K562 (cell line): ENCODE measurements at regions not wholly inside any gene's neighbourhood (a gene's known extent, or its start where the extent isn't known, plus 50 kb on each side); places are given as distances from the start of the nearest gene placed in this dataset.

Experiments used
- ATAC-seq: fragments of 200-7000 bp; cut with Tn5 transposase; 3 replicates; pipeline ENCODE4 v1.9.1; 2020; ENCODE audit warnings: moderate library complexity
- BruUV-seq: library from RNA; stranded (reverse); fragments of 400-500 nt; replicated peaks from 2 replicates; lab custom pipeline; 2021; lab: Mats Ljungman, UMichigan
- CTCF ChIA-PET: fragments of 300-600 bp; formaldehyde crosslinking; extraction: SDS; loops from one replicate; lab custom pipeline; 2021; ENCODE audit warnings: low intra/inter-chr PET ratio; lab: Yijun Ruan, JAX
- POLR2A ChIA-PET: fragments of 300-600, 350-650 bp; sonication (Branson Sonifier 250); formaldehyde crosslinking; extraction: SDS; loops from one replicate; lab custom pipeline; 2021; ENCODE audit warnings: antibody characterized with exemption, inconsistent platforms; lab: Yijun Ruan, JAX
- DNase-seq, 4 experiments: peaks; one replicate each; pipeline versions ENCODE4 v3.0.0 to v3.0.0-alpha.2; 2011 to 2018; ENCODE audit warnings: low spot score in 3 of 4, mixed read lengths in 3 of 4; ENCODE audit errors: extremely low read depth in 1 of 4
- FAIRE-seq: peaks from 2 replicates; lab custom pipeline; 2011; peaks lifted over from hg19 to GRCh38; lab: Jason Lieb, UNC
- H2AFZ ChIP-seq: 2 replicates; pipeline ENCODE4 v1.6.0; 2011; ENCODE audit warnings: low read depth, low read length, control low read depth, inconsistent platforms
- H3K27ac ChIP-seq: fragments of 200-600 bp; 3 replicates; pipeline ENCODE4 v1.8.0; 2011; ENCODE audit warnings: low read depth, mild to moderate bottlenecking, control low read depth, inconsistent platforms, low read length, moderate library complexity, mixed read lengths; ENCODE audit errors: extremely low read depth
- H3K27me3 ChIP-seq, 2 experiments: fragments of 300-600 bp in 1 of 2; 2 replicates in 1 of 2; 3 replicates in 1 of 2; pipeline versions ENCODE4 v1.6.0 to v1.8.0; 2011; ENCODE audit warnings: inconsistent platforms in 2 of 2, low read length in 2 of 2, mild to moderate bottlenecking in 1 of 2, mixed read lengths in 1 of 2, moderate library complexity in 1 of 2; ENCODE audit not compliant: control insufficient read depth in 2 of 2, insufficient read depth in 2 of 2
- H3K36me3 ChIP-seq: fragments of 300-600 bp; 3 replicates; pipeline ENCODE4 v1.8.0; 2011; ENCODE audit warnings: mild to moderate bottlenecking, low read length, inconsistent platforms; ENCODE audit not compliant: control insufficient read depth, insufficient read depth
- H3K4me1 ChIP-seq, 2 experiments: fragments of 200-600 bp in 1 of 2; replicated peaks in 1 of 2; 2 replicates in 1 of 2; 3 replicates in 1 of 2; pipeline versions ENCODE4 v1.5.1 to v1.8.0; 2011; ENCODE audit warnings: inconsistent platforms in 2 of 2, low read length in 2 of 2, mild to moderate bottlenecking in 1 of 2, mixed read lengths in 1 of 2, moderate library complexity in 1 of 2; ENCODE audit not compliant: control insufficient read depth in 2 of 2, insufficient read depth in 2 of 2
- H3K4me2 ChIP-seq: 2 replicates; pipeline ENCODE4 v1.6.1; 2011; ENCODE audit warnings: low read length, control low read depth, inconsistent platforms, mixed read lengths; ENCODE audit not compliant: insufficient read depth
- H3K4me3 ChIP-seq: fragments of 200-600 bp; sonication (generic), shearing (Covaris generic); 2 replicates; pipeline ENCODE4 v1.5.1; 2016; ENCODE audit warnings: control low read depth, inconsistent platforms
- H3K79me2 ChIP-seq: fragments of 200-600 bp; 3 replicates; pipeline ENCODE4 v1.8.0; 2011; ENCODE audit warnings: low read length, inconsistent platforms; ENCODE audit not compliant: control insufficient read depth, insufficient read depth
- H3K9ac ChIP-seq, 2 experiments: 2 replicates each; pipeline versions ENCODE4 v1.6.0 to v1.6.1; 2011; ENCODE audit warnings: low read depth in 2 of 2, low read length in 2 of 2, control low read depth in 1 of 2, inconsistent platforms in 1 of 2, mild to moderate bottlenecking in 1 of 2, mixed read lengths in 1 of 2; ENCODE audit not compliant: insufficient read depth in 1 of 2
- H3K9me1 ChIP-seq: one replicate; pipeline ENCODE4 v1.6.0; 2011; ENCODE audit warnings: inconsistent platforms, mild to moderate bottlenecking, low read length, moderate library complexity; ENCODE audit not compliant: control insufficient read depth, insufficient read depth
- H3K9me3 ChIP-seq: replicated peaks from 2 replicates; pipeline ENCODE4 v1.5.1; 2011; ENCODE audit warnings: low read depth, low read length, inconsistent platforms; ENCODE audit not compliant: control insufficient read depth, insufficient read depth
- H4K20me1 ChIP-seq: replicated peaks from 2 replicates; pipeline ENCODE4 v1.6.1; 2011; ENCODE audit warnings: low read length, inconsistent platforms, mixed read lengths; ENCODE audit not compliant: control insufficient read depth, insufficient read depth
- ETV1 ChIP-seq: fragments of 450-650 bp; conservative IDR thresholded peaks from 2 replicates; pipeline ENCODE4 v1.6.1; 2016; ENCODE audit warnings: missing genetic modification characterization, control low read depth, low read depth, missing compliant biosample characterization
- NCOA6 ChIP-seq: fragments of 450-650 bp; IDR thresholded peaks from 2 replicates; pipeline ENCODE4 v1.6.1; 2017; ENCODE audit warnings: mild to moderate bottlenecking
- NFYB ChIP-seq: IDR thresholded peaks from 2 replicates; pipeline ENCODE4 v1.6.1; 2011; ENCODE audit warnings: mild to moderate bottlenecking, moderate library complexity; ENCODE audit not compliant: insufficient read length; ENCODE audit errors: extremely low read depth
- PRPF4 ChIP-seq: fragments of 200-400 bp; formaldehyde crosslinking; IDR thresholded peaks from one replicate; pipeline ENCODE4 v1.6.1; 2017; ENCODE audit warnings: low read length, low read depth, mild to moderate bottlenecking; ENCODE audit not compliant: insufficient read depth, poor library complexity, severe bottlenecking
- SMC3 ChIP-seq: conservative IDR thresholded peaks from 2 replicates; pipeline ENCODE4 v1.6.1; 2011; ENCODE audit warnings: low read depth, low read length, improper control_type of control experiment; ENCODE audit not compliant: insufficient read depth
- ZNF197 ChIP-seq: fragments of 200-800 bp; sonication (Bioruptor generic); IDR thresholded peaks from 2 replicates; pipeline ENCODE4 v1.6.1; 2016; ENCODE audit warnings: low read depth, missing genetic modification characterization, missing compliant biosample characterization
- ZNF444 ChIP-seq: fragments of 250-450 bp; sonication (Bioruptor Pico); IDR thresholded peaks from 2 replicates; pipeline ENCODE4 v1.4.0; 2020; ENCODE audit warnings: mild to moderate bottlenecking, moderate library complexity
- ZNF561 ChIP-seq: fragments of 450-650 bp; formaldehyde crosslinking; conservative IDR thresholded peaks from 2 replicates; pipeline ENCODE4 v1.4.0; 2020; ENCODE audit warnings: mild to moderate bottlenecking, moderate library complexity
- ZNF584 ChIP-seq: fragments of 200-800 bp; sonication (Bioruptor generic); IDR thresholded peaks from 2 replicates; pipeline ENCODE4 v1.6.1; 2016; ENCODE audit warnings: low read depth, mild to moderate bottlenecking, missing genetic modification characterization, missing compliant biosample characterization
- WGBS: fragments of 100-300 bp; shearing (Covaris generic); methylation state at CpG from one replicate; pipeline ENCODE4 v1.1.6; 2016; ENCODE audit warnings: low coverage, mixed read lengths; ENCODE audit not compliant: insufficient coverage; ENCODE audit errors: missing lambda C conversion rate; 5-methylcytosine and 5-hydroxymethylcytosine counted together
- in situ Hi-C: fragments of 300-500 bp; cut with MboI; formaldehyde crosslinking; loops from 4 replicates; pipeline ENCODE4 v1.15.0; 2018; ENCODE audit warnings: inconsistent platforms, mixed read lengths
- intact Hi-C: fragments of 100-400 bp; cut with micrococcal nuclease; formaldehyde crosslinking; loops from 2 replicates; pipeline ENCODE4 v1.14.2; 2022
- TF ChIP-seq, protein P1 (sequence below): fragments of 250-450 bp; sonication (Bioruptor Pico); IDR thresholded peaks from 2 replicates; pipeline ENCODE4 v1.8.0; 2021; ENCODE audit warnings: borderline replicate concordance, mild to moderate bottlenecking, moderate library complexity; ENCODE audit not compliant: poor library complexity, severe bottlenecking
- TF ChIP-seq, protein P2 (sequence below): sonication (generic); formaldehyde crosslinking; IDR thresholded peaks from 2 replicates; pipeline ENCODE4 v1.8.0; 2023; ENCODE audit warnings: missing genetic modification reagents, mild to moderate bottlenecking, borderline replicate concordance
- TF ChIP-seq, protein P3 (sequence below): fragments of 250-450 bp; sonication (Bioruptor Pico); IDR thresholded peaks from 2 replicates; pipeline ENCODE4 v1.4.0; 2020; ENCODE audit warnings: mild to moderate bottlenecking

DNA sequence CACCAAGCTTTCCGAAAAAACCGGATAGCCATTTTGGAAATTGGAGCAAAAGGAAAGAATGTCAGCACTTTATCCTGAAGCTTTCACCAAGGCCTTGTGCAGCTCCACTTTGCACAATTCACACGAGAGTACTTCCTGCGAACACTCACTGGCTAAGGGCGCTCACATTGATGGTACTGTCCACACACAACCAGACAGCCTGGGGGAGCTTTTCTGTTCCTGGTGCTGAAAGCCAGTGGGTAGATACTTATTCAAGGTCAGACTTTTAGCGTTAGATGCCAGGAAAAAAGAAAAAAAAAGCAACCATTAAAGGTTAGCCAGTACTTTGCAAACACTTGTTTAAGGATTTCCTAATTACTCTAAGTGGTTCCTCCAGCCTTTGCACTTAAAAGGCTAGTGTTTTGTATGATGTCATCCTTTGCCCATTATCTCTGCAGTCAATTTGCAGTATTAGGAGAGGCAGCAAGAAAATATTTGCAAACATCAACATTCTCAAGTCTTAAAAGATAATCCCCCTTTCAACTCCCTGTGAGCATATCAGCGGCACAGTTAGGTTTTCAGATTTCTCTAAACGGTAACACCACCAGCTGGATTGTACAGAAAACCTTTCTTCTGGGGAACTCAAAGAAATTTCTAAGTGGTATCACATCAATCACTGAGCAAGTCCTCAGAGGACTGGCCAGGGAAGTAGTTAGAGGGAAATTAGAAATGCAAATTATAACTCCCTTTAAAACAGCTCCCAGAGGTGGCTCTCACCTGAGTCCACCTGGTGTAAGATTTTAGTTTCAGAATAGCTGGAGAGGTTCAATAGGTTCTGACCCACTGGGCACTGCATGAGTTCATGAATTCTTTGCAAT lies 243.4 kb upstream of the IRX5 start:
- Histone ChIP-seq H4K20me1 (no peaks in the 10 kb centered on the region), H3K27ac (no peak overlapping the region), H2AFZ (no peak overlapping the region), H3K9me1 (no peaks in the 10 kb centered on the region), H3K9ac (no peak overlapping the region), H3K36me3 (no peaks in the 10 kb centered on the region), H3K4me2 (no peak overlapping the region), H3K4me3 (no peak overlapping the region), H3K4me1 (no peaks in the 10 kb centered on the region), H3K27me3 (no peaks in the 10 kb centered on the region), H3K79me2 (no peaks in the 10 kb centered on the region), H3K9me3 (no peaks in the 10 kb centered on the region)
- ChIA-PET CTCF (no interaction called here), POLR2A (interaction anchor here (0.6 kb wide), 1 partner anchor 294 kb away, joined by 3 read pairs; no protein-coding TSS in a partner anchor)
- ATAC-seq (no peak), FAIRE-seq (no peak), DNase-seq (no peak)
- in situ Hi-C loops (no loop called here), intact Hi-C loops (no loop called here)
- no TSS peak for BruUV-seq
- WGBS: 0% methylated on average over 8 of the region's 8 CpGs
- TF ChIP-seq NCOA6 (no peak), SMC3 (no peak), ZNF584 (CRISPR knock-in tag) (no peak), NFYB (no peak), ZNF197 (no peak), ETV1 (tag) (no peak), ZNF561 (CRISPR knock-in tag) (no peak), PRPF4 (no peak), ZNF444 (CRISPR knock-in tag) (no peak)
- TF ChIP-seq, protein P1, sequence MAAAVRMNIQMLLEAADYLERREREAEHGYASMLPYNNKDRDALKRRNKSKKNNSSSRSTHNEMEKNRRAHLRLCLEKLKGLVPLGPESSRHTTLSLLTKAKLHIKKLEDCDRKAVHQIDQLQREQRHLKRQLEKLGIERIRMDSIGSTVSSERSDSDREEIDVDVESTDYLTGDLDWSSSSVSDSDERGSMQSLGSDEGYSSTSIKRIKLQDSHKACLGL (CRISPR knock-in tag): no peak
- TF ChIP-seq, protein P2, sequence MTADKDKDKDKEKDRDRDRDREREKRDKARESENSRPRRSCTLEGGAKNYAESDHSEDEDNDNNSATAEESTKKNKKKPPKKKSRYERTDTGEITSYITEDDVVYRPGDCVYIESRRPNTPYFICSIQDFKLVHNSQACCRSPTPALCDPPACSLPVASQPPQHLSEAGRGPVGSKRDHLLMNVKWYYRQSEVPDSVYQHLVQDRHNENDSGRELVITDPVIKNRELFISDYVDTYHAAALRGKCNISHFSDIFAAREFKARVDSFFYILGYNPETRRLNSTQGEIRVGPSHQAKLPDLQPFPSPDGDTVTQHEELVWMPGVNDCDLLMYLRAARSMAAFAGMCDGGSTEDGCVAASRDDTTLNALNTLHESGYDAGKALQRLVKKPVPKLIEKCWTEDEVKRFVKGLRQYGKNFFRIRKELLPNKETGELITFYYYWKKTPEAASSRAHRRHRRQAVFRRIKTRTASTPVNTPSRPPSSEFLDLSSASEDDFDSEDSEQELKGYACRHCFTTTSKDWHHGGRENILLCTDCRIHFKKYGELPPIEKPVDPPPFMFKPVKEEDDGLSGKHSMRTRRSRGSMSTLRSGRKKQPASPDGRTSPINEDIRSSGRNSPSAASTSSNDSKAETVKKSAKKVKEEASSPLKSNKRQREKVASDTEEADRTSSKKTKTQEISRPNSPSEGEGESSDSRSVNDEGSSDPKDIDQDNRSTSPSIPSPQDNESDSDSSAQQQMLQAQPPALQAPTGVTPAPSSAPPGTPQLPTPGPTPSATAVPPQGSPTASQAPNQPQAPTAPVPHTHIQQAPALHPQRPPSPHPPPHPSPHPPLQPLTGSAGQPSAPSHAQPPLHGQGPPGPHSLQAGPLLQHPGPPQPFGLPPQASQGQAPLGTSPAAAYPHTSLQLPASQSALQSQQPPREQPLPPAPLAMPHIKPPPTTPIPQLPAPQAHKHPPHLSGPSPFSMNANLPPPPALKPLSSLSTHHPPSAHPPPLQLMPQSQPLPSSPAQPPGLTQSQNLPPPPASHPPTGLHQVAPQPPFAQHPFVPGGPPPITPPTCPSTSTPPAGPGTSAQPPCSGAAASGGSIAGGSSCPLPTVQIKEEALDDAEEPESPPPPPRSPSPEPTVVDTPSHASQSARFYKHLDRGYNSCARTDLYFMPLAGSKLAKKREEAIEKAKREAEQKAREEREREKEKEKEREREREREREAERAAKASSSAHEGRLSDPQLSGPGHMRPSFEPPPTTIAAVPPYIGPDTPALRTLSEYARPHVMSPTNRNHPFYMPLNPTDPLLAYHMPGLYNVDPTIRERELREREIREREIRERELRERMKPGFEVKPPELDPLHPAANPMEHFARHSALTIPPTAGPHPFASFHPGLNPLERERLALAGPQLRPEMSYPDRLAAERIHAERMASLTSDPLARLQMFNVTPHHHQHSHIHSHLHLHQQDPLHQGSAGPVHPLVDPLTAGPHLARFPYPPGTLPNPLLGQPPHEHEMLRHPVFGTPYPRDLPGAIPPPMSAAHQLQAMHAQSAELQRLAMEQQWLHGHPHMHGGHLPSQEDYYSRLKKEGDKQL (CRISPR knock-in tag): no peak
- TF ChIP-seq, protein P3, sequence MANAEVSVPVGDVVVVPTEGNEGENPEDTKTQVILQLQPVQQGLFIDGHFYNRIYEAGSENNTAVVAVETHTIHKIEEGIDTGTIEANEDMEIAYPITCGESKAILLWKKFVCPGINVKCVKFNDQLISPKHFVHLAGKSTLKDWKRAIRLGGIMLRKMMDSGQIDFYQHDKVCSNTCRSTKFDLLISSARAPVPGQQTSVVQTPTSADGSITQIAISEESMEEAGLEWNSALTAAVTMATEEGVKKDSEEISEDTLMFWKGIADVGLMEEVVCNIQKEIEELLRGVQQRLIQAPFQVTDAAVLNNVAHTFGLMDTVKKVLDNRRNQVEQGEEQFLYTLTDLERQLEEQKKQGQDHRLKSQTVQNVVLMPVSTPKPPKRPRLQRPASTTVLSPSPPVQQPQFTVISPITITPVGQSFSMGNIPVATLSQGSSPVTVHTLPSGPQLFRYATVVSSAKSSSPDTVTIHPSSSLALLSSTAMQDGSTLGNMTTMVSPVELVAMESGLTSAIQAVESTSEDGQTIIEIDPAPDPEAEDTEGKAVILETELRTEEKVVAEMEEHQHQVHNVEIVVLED (CRISPR knock-in tag): no peak
